ENCODE measurements at regions not wholly inside any gene's neighbourhood (a gene's known extent, or its start where the extent isn't known, plus 50 kb on each side); places are given as distances from the start of the nearest gene placed in this dataset.
A peak's percentile ranks its signal among the peaks of the same experiment; 100 is the strongest.

GRCh38 chr6:134866563-134866962 lies 83.3 kb downstream of the ALDH8A1 start:
- DNase-seq: no peak

- DNase-seq: no peak
These were observed 85.3 kb downstream of the ALDH8A1 start for GRCh38 chr6:134864558-134864957.

- DNase-seq: no peak
These were observed 86.0 kb downstream of the ALDH8A1 start for GRCh38 chr6:134863763-134864510.

- DNase-seq: no peak
These were observed 95.5 kb downstream of the ALDH8A1 start for GRCh38 chr6:134854366-134854765.

DNA sequence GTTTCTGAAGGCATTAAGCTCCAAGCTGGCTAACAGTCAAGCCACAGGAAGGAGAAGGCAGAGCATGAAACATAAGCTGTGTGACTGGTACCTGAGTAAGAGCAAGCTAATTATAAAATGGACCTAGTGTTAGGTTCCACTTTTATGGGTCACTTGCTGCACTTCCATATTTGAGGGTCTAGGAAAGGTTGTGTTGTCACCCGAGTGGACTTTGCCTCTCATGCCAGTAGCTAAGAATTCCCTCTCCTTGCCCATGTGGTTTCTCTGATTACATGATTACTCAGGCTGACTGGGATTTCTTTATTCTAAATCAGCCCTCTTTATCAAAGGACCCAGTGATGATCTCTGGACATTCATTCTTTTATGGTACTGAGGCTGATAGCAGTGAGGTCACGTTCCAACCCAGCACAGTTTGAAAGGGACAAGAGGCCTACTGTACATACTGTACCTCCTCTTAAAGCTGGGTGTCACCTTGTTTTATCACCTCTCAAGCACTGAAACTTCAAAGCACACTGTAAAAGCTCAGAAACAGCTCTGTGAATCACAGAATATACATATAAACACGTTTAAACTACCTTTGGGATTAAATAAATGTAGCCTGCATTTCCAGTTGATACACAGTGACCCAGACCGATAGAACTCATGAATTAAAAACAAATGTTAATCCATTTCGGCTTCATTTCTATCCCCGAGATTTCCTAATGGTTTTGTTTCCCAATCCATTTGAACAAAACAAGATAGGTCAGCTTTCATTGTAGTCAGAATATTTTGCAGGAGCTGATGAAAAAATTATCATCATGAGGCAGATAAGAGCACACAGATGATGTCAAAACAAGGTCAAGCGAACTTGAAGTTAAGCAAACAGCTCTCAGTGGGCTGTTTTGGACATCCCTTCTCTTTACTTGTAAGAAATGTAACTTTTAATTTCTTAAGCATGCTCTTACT lies 96.5 kb downstream of the ALDH8A1 start:
- DNase-seq: no peak

DNA sequence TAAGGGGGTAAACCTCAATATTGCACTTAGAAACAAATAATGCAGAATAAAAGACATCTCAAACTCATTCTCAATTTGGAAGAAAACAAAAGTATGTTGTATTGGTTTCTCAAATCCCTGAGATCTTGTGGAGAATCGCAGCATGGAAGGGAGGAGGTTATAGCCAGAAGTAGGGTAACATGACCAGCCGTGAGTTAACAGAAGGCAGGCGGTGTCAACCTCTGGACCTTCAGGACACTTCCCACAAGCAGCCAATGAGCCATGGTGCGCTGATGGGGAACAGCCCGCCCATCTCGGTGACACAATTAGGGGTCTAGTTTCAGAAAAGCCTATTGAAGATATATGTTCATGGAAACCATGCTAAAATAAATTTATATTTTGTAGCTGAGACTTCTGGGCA lies 98.4 kb downstream of the ALDH8A1 start:
- DNase-seq: no peak

- no peak for DNase-seq
These were observed 99.1 kb downstream of the ALDH8A1 start for GRCh38 chr6:134850721-134851305.

DNA sequence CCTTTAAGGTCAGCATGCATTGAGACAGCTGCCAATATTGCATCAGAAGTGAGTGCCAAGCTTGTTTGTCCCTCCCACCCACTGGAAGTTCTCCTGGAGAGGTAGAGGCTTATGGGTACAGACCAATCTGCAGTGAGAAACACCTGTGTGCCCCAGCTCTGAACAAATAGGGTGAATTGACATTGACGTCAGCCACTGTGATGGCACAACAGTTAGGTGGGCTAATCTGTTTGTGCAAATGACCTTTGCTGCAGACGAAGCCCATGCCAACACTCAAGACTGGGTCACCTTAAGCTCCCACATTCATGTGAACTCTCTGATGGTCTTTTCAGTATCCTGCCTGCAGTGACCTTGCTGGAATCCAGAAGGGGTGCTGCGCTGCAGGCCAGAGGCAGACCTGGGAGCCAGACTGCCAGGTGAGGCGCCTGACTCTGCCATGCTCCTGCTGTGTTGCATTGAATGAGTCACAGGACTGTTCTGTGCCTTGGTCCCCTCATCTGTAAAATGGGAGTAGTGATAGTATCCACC lies 99.9 kb downstream of the ALDH8A1 start:
- no peak for DNase-seq

DNA sequence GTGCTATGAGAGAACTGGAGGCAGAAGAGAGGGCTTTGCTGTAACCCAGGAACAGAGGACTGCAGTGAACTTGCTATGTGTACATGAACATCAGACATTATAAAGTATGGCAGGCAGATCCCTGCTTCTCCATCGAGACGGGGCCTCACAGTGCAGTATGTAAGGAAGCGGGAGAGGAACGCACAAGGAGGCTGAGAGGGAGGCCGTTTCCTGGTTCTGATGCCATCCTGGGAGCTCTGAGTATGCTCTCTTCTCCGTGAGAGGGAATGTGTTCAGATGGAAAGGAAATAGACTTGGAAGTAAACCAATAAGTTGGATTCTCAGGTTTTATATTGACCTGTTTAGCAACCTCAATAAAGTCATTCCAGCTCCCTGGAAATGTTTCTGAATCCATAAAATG lies 101.8 kb downstream of the ALDH8A1 start:
- no peak for DNase-seq

DNA sequence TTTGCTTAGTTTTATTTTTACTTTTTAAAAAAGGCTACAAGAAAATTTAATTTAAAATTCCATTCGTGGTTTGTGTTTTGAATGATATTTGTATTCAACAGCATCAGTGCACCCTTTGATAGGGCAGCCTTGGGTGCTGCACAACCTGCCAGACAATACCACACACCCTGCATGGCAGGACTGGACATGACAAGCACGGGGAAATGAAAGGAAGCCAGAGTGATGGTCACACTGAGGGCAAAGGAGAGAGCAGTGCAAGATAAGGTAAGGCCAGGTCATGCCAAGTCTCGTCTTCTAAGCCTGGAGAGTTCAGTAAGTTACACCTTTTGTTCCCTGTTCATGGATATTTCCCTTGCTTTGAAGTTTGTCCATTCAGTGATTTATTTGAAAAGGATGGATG lies 103.0 kb downstream of the ALDH8A1 start:
- DNase-seq: no peak

DNA sequence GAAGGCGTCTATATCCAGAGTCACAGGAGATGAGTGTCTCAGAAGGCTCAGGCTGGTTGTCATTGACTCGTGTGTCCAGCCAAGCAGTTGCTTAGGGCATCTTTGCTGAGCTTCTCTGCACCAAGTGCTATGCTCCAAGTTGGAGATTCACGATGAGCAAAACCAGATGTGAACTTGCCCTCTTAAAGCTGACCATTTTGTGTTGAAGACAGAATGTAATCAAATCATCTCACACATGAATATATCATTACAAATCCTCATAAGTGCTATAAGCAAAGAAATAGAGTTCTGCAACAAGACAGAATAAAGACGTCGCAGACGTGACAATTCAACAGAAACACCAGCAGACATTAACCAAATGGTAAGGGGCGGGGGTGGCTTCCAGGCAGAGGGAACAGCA lies 103.9 kb downstream of the ALDH8A1 start:
- DNase-seq: no peak

DNA sequence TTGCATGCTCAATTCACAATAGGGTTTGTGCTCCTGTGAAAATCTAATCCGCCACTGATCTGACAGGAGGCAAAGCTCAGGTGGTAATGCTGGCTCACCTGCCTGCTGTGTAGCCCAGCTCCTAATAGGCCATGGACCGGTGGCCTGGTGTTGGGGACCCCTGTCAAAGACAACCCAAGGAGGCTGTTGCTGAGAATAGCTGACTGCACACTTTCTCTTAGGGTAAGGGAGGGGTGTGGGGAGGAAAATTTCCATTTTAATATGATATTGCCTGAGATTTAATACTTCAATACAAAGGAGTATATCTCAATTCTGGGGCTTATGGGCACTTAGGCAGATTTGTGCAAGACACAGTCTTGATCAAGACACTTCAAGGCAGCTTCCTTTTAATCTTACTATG lies 105.8 kb downstream of the ALDH8A1 start:
- no peak for DNase-seq

- DNase-seq: no peak
These were observed 109.6 kb downstream of the ALDH8A1 start for GRCh38 chr6:134840086-134840867.

GRCh38 chr6:134835993-134836392 lies 113.9 kb downstream of the ALDH8A1 start:
- no peak for DNase-seq

DNA sequence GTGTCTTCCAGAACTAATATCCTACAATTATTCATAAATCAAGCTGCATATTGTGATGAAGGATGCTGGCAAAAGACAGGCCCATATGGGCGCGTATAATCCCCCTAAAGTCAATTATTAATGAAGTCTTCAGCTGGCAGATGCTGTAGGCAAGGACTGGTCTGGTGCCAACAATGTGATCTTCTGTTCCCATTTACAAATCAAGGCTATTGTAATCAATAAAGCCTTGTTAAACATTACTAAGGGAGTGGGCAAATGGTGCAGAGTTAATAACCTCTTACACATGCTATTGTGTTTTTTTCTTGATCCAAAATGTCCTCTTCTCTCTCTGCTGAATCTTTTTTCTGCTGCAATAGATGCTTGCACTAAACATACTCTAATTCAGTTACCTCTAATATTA lies 119.0 kb downstream of the ALDH8A1 start:
- DNase-seq: no peak

- no peak for DNase-seq
These were observed 119.7 kb downstream of the ALDH8A1 start for GRCh38 chr6:134830194-134830593.

DNA sequence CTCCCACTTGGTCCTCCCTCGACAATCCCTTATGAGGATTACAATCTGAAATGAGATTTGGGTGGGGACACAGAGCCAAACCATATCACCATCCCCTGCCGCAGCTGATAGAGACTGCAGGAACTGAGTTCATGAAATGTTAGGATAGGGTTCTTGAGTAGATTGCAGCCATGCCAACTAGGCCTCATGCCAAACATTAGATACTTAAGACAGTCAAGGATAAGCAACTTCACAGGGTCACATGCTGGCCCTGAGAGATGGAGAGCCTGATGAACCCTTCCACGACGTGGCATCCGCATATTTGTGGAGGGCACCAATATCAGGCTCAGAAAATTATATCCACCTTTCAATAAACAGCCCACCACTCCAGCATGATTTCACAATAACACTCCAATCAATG lies 121.3 kb downstream of the ALDH8A1 start:
- DNase-seq: peak; percentile 7

DNA sequence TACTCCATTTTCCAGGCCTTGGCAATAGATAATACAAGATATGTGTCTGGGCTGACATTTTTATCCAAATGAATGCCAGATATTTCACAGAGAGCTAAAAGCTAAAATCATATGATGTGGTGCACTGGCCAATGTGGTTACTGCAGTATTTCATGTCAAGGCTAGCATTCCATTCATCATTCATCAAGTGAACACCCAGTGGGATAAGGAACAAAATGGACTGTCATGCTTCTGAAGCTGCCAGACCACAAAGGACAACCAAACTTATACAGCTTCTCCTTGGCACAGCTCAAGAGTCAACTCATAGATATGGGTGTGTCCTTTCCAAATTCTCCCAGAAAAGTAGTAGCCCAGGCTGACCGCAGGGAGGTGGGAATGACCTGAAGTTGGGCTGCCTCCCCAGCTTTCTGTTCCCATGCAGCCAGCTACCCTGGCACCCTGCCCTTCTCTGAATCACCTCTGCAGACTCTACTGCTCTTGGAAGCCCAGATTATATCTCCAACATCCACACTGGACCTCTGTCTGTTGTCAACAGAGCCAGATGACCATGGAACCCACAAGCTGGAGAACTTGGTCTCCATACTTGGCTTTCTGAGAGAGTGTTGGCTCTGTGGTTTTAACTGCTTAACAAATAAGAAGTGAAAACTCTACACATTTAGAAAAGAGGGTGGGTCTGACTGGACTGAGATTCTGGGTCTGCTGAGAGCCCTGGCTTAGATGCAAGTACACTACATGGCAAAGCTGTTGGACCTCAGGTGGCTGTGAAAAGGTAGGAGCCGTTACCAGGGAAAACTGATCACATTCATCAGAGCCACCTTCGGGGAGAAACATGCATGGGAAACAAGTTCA lies 122.8 kb downstream of the ALDH8A1 start:
- no peak for DNase-seq

DNA sequence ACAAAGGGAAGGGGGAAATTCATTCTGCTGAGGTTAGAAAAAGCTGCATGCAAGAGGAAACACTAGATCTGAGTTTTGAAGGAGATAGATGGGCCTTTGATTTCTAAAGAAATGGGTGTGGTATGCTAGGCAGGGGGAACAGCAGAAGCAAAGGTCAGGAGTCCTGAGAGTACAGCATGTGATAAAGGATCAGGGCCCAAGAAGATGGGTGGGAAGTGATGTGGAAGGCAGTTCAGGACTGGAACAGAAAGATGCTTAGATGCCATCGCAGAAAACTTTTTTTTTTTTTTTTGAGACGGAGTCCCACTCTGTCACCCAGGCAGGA lies 126.2 kb downstream of the ALDH8A1 start:
- DNase-seq: no peak

DNA sequence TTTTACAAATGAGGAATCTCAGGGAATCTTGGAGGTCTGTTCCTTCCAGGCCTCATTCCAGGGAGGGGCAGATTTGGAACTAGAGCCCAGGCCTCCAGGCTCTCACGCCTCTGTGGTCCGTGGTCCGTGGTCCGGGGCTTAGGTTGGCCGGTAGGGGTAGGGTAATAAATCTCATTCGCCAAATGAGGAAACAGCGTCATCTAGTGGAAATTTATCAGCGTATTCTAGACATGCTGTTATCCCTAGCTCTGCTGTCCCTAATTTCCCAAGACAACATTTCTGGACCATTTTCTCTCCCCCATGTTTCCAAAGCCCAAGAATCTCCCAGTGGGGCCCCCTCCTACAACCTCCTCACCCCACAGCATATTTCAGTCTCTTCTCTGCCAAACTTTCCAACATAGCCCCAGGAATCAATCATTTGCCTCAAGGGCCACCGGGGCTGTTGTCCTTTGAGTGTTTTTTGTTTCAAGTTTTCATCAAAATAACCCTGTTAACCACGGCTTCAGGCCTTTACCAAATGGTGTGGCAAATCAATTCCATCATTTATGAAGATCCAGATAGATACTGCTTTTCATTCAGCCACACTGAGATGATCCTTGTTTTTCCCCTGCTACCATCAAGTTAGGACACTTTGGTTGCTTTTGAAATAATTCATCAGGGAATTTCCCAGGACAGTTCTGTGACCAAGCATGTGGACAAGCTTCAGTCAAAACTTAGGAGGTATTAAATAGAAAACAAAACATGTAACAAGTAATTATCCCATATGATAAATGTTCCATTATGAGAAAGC lies 126.8 kb downstream of the ALDH8A1 start:
- peak; percentile 78 for DNase-seq

Measured in hematopoietic multipotent progenitor cell treated with erythropoietin and hydrocortisone succinate and interleukin-3 and kit ligand, for 8 days (in vitro differentiated cells).